Nucleus accumbens (tissue), 56 donors: ENCODE measurements at regions not wholly inside any gene's neighbourhood (a gene's known extent, or its start where the extent isn't known, plus 50 kb on each side); places are given as distances from the start of the nearest gene placed in this dataset.
A peak's percentile ranks its signal among the peaks of the same experiment; 100 is the strongest.

ENCODE experiments used
- DNase-seq, 56 donors: peaks; one replicate each; lab custom pipeline; 2025; lab: John Stamatoyannopoulos, UW

GRCh38 chrX:120819126-120819525 is 56.5 kb downstream of the CT47B1 start:
- DNase-seq, result no peak

- no peak for DNase-seq
Measured at GRCh38 chrX:120813982-120814381, 61.7 kb downstream of the CT47B1 start.

- no peak for DNase-seq
Measured at GRCh38 chrX:120801426-120801825, 74.2 kb downstream of the CT47B1 start.

- peak in 2 of 56 donors; percentile 3 to 4 for DNase-seq
Measured at GRCh38 chrX:120797188-120797851, 78.3 kb downstream of the CT47B1 start.

- no peak for DNase-seq
Measured at GRCh38 chrX:120795301-120795700, 80.4 kb downstream of the CT47B1 start.

GRCh38 chrX:120794525-120794975 is 81.1 kb downstream of the CT47B1 start:
- peak in 1 of 56 donors; percentile 0 for DNase-seq

GRCh38 chrX:120793098-120793497 is 82.6 kb downstream of the CT47B1 start:
- DNase-seq, result no peak

GRCh38 chrX:120791013-120791643 is 84.5 kb downstream of the CT47B1 start:
- DNase-seq, result peak in 8 of 56 donors; percentile 0 to 45 (median 8)

- no peak for DNase-seq
Measured at GRCh38 chrX:120790552-120790951, 85.1 kb downstream of the CT47B1 start.

GRCh38 chrX:120790118-120790517 is 85.5 kb downstream of the CT47B1 start:
- peak in 29 of 56 donors; percentile 0 to 45 (median 5) for DNase-seq

GRCh38 chrX:120781403-120781802 is 94.3 kb downstream of the CT47B1 start:
- no peak for DNase-seq

GRCh38 chrX:120775959-120776358 is 99.7 kb downstream of the CT47B1 start:
- DNase-seq, result no peak

- no peak for DNase-seq
Measured at GRCh38 chrX:120774606-120775005, 101.1 kb downstream of the CT47B1 start.

- no peak for DNase-seq
Measured at GRCh38 chrX:120773801-120774200, 101.9 kb downstream of the CT47B1 start.

GRCh38 chrX:120769576-120770341 is 105.9 kb downstream of the CT47B1 start:
- no peak for DNase-seq

GRCh38 chrX:120768681-120769080 is 107.0 kb downstream of the CT47B1 start:
- DNase-seq, result no peak

- no peak for DNase-seq
Measured at GRCh38 chrX:120768254-120768653, 107.4 kb downstream of the CT47B1 start.

- no peak for DNase-seq
Measured at GRCh38 chrX:120763269-120763668, 112.4 kb downstream of the CT47B1 start.

GRCh38 chrX:120761810-120762209 is 113.9 kb downstream of the CT47B1 start:
- DNase-seq, result no peak

- DNase-seq, result no peak
Measured at GRCh38 chrX:120759685-120760084, 116.0 kb downstream of the CT47B1 start.

GRCh38 chrX:120755066-120755846 is 120.4 kb downstream of the CT47B1 start:
- no peak for DNase-seq
